ENCODE measurements at regions not wholly inside any gene's neighbourhood (a gene's known extent, or its start where the extent isn't known, plus 50 kb on each side); places are given as distances from the start of the nearest gene placed in this dataset.

GRCh38 chr16:82470016-82470415 lies 156.8 kb upstream of the CDH13 start:
- ATAC-seq (ENCODE audit: low read depth in 2 of 2) (no peak), DNase-seq (no peak)
- Mint-ChIP-seq H3K27ac (no peak overlapping the region), H3K36me3 (peaks cover 0 to 9% of the 10 kb centered on the region in 2 donors), H3K9me3 (peaks cover 6 to 17% (median 10%) of the 10 kb centered on the region in 7 donors), H3K4me3 (no peak overlapping the region), H3K4me1 (no peaks in the 10 kb centered on the region), H3K27me3 (peaks cover 8 to 19% (median 18%) of the 10 kb centered on the region in 3 donors)

DNA sequence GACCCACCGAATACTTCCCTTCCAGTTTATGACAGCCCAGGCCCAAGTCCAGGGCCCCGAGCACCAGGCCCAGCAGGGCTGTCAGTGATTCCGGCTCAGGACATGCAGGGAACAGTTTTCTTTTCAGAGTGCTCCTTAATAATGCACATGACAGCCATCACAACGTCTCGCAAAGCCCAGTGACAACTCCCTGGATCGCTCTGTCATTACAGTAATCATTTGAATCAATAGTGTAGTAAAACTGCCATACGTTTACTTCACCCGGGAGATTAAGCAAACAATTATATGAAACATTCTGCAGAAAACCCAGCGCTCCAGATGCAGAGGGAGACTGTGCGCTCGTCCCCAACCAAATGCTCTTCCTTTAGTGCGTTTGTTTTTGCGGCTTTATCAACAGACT lies 162.6 kb upstream of the CDH13 start:
- DNase-seq, result no peak
- Mint-ChIP-seq H3K4me3 (no peak overlapping the region), H3K27me3 (peaks cover 4 to 21% (median 10%) of the 10 kb centered on the region in 3 donors), H3K9me3 (peaks cover 0 to 8% (median 2%) of the 10 kb centered on the region in 7 donors), H3K4me1 (no peaks in the 10 kb centered on the region), H3K27ac (no peak overlapping the region), H3K36me3 (no peaks in the 10 kb centered on the region)
- no peak for ATAC-seq (ENCODE audit: low read depth in 2 of 2)

GRCh38 chr16:82460766-82461165 lies 166.0 kb upstream of the CDH13 start:
- no peak for DNase-seq
- H3K4me3 Mint-ChIP-seq, result no peak overlapping the region

DNA sequence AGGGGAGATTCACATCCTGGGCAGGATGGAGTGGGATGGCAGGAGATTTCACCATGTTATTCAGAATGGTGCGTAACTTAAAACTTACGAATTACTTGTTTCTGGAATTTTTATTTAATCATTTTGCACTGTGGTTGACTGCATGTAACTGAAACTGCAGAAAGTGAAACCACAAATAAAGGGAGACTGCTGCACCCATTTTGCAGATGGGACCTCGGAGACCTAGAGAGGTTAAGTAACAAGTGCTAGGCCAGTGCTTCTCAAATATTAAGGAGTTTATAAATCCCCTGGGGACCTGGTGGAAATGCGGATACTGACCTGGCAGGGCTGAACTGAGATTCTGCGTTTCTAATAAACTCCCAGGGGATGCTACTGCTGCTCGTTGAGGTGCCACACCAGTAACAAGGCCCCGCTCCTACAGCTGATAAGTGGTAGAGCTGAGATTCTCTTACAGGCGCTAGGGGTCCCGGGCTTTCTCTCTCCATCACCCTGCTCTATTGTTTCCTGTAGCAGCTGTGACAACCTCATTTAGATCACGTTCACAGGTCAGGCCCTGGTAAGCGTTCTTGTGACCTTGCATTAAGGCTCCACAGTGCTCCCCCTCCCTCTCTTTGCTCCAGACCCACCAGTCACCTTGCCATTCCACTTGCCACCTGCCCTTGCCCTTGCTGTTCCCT lies 167.1 kb upstream of the CDH13 start:
- no peaks in the 10 kb centered on the region for H3K4me1 Mint-ChIP-seq
- peaks cover 0 to under 1% (median 0%) of the 10 kb centered on the region in 7 donors for H3K9me3 Mint-ChIP-seq
- DNase-seq (no peak), ATAC-seq (ENCODE audit: low read depth in 2 of 2) (no peak)
- H3K4me3 Mint-ChIP-seq, result no peak overlapping the region
- no peaks in the 10 kb centered on the region for H3K36me3 Mint-ChIP-seq
- no peak overlapping the region for H3K27ac Mint-ChIP-seq
- peaks cover 12 to 21% (median 19%) of the 10 kb centered on the region in 3 donors for H3K27me3 Mint-ChIP-seq

More at GRCh38 chr16:82460766-82461165, 166.0 kb upstream of the CDH13 start:
- no peak for ATAC-seq (ENCODE audit: low read depth in 2 of 2)
- Mint-ChIP-seq H3K4me1 (no peaks in the 10 kb centered on the region), H3K27me3 (peaks cover 19 to 21% (median 21%) of the 10 kb centered on the region in 3 donors), H3K9me3 (peaks cover 0 to 4% (median 0%) of the 10 kb centered on the region in 7 donors), H3K36me3 (no peaks in the 10 kb centered on the region), H3K27ac (no peak overlapping the region)

GRCh38 chr16:82456683-82457082 lies 170.1 kb upstream of the CDH13 start:
- Mint-ChIP-seq H3K4me1 (no peaks in the 10 kb centered on the region), H3K27me3 (peaks cover 0 to 21% (median 14%) of the 10 kb centered on the region in 3 donors), H3K9me3 (peaks cover 0 to 1% (median 0%) of the 10 kb centered on the region in 7 donors), H3K27ac (no peak overlapping the region), H3K4me3 (no peak overlapping the region), H3K36me3 (no peaks in the 10 kb centered on the region)
- no peak for ATAC-seq (ENCODE audit: low read depth in 2 of 2)
- DNase-seq, result no peak

DNA sequence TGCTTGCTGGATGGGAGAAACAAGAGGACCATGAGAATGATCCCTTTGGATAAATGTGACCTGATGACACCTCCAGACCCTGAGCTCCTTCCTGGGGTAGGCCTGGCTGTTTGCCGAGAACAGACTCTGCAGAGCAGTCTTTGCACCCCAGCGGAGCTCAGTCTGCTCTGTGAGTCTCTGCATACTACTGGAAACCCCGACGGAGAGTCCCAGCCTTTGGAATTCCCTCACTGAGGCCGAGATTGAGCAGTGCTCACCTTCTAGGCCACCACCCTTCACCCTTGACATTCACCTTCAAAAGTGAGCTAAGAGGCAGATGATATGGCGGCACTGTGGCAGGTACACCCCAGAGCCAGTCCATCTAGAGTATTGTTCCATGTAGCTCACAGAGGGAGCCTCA lies 172.2 kb upstream of the CDH13 start:
- Mint-ChIP-seq H3K9me3 (peaks cover 0 to 8% (median 0%) of the 10 kb centered on the region in 7 donors), H3K27ac (no peak overlapping the region), H3K36me3 (no peaks in the 10 kb centered on the region), H3K4me1 (no peaks in the 10 kb centered on the region), H3K4me3 (no peak overlapping the region), H3K27me3 (peaks cover 0 to 17% (median 8%) of the 10 kb centered on the region in 3 donors)
- DNase-seq, result no peak
- ATAC-seq (ENCODE audit: low read depth in 2 of 2), result no peak

- ATAC-seq (ENCODE audit: low read depth in 2 of 2) (no peak), DNase-seq (no peak)
- Mint-ChIP-seq H3K9me3 (peaks cover 0 to 9% (median 0%) of the 10 kb centered on the region in 7 donors), H3K4me1 (no peaks in the 10 kb centered on the region), H3K36me3 (no peaks in the 10 kb centered on the region), H3K27ac (no peak overlapping the region), H3K4me3 (no peak overlapping the region), H3K27me3 (peaks cover 0 to 17% (median 8%) of the 10 kb centered on the region in 3 donors)
These were observed 172.6 kb upstream of the CDH13 start for GRCh38 chr16:82454152-82454551.

GRCh38 chr16:82452004-82452756 lies 174.6 kb upstream of the CDH13 start:
- H3K4me1 Mint-ChIP-seq, result no peaks in the 10 kb centered on the region
- no peak overlapping the region for H3K4me3 Mint-ChIP-seq
- H3K9me3 Mint-ChIP-seq, result peaks cover 0 to 9% (median 2%) of the 10 kb centered on the region in 7 donors
- ATAC-seq (ENCODE audit: low read depth in 2 of 2), result no peak
- no peak for DNase-seq
- H3K36me3 Mint-ChIP-seq, result no peaks in the 10 kb centered on the region
- H3K27me3 Mint-ChIP-seq, result peaks cover 0 to 14% (median 4%) of the 10 kb centered on the region in 3 donors
- peak overlapping the region in 1 of 6 donors; percentile 43 for H3K27ac Mint-ChIP-seq

- H3K9me3 Mint-ChIP-seq, result peaks cover 0 to 9% (median 2%) of the 10 kb centered on the region in 7 donors
- H3K27ac Mint-ChIP-seq, result no peak overlapping the region
- H3K4me3 Mint-ChIP-seq, result no peak overlapping the region
These were observed 175.3 kb upstream of the CDH13 start for GRCh38 chr16:82451449-82451848.

GRCh38 chr16:82440336-82440735 lies 186.4 kb upstream of the CDH13 start:
- ATAC-seq (ENCODE audit: low read depth in 2 of 2), result no peak
- Mint-ChIP-seq H3K9me3 (no peaks in the 10 kb centered on the region), H3K27ac (no peak overlapping the region), H3K27me3 (peaks cover 17 to 48% (median 29%) of the 10 kb centered on the region in 3 donors), H3K4me1 (no peaks in the 10 kb centered on the region), H3K4me3 (no peak overlapping the region), H3K36me3 (no peaks in the 10 kb centered on the region)
- DNase-seq, result no peak

More at GRCh38 chr16:82451449-82451848, 175.3 kb upstream of the CDH13 start:
- DNase-seq (no peak), ATAC-seq (ENCODE audit: low read depth in 2 of 2) (no peak)
- H3K4me1 Mint-ChIP-seq, result no peaks in the 10 kb centered on the region
- no peaks in the 10 kb centered on the region for H3K36me3 Mint-ChIP-seq
- H3K27me3 Mint-ChIP-seq, result peaks cover 0 to 8% (median under 1%) of the 10 kb centered on the region in 3 donors

DNA sequence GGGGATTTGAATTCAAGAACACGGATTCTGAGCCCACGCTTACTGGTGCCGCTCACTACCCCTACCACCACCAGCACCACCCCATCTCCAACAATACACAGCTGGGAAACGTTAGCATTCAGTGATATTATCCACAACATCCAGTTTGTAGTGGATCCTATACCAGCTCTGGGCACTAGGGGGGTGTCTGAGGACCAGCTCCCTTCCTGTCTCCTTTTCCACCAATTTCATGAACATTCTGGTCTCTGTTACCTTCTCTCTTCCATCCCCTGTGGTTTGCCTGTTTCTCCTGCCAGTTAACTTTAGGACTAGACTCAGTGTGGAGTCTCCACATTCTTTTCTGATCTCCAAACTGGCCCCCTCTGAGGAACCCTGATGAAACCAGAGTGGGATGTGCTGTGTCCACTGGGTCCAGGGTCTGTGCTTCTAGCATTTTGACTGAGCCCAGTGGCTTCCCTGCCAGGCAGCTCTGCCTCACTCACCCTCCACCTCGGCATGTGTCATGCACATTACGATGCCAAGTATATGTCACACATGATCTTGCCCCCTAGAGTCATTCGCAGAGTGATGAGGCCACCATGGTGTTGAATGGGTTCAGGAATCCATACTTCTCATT lies 187.0 kb upstream of the CDH13 start:
- DNase-seq (no peak), ATAC-seq (ENCODE audit: low read depth in 2 of 2) (no peak)
- H3K4me3 Mint-ChIP-seq, result no peak overlapping the region
- no peaks in the 10 kb centered on the region for H3K9me3 Mint-ChIP-seq
- no peak overlapping the region for H3K27ac Mint-ChIP-seq
- peaks cover 17 to 45% (median 29%) of the 10 kb centered on the region in 3 donors for H3K27me3 Mint-ChIP-seq
- no peaks in the 10 kb centered on the region for H3K4me1 Mint-ChIP-seq
- no peaks in the 10 kb centered on the region for H3K36me3 Mint-ChIP-seq

- Mint-ChIP-seq H3K27ac (no peak overlapping the region), H3K9me3 (no peaks in the 10 kb centered on the region), H3K4me3 (no peak overlapping the region), H3K4me1 (no peaks in the 10 kb centered on the region), H3K27me3 (peaks cover 5 to 14% (median 14%) of the 10 kb centered on the region in 3 donors), H3K36me3 (no peaks in the 10 kb centered on the region)
- ATAC-seq (ENCODE audit: low read depth in 2 of 2) (no peak), DNase-seq (no peak)
These were observed 193.7 kb upstream of the CDH13 start for GRCh38 chr16:82433042-82433441.

DNA sequence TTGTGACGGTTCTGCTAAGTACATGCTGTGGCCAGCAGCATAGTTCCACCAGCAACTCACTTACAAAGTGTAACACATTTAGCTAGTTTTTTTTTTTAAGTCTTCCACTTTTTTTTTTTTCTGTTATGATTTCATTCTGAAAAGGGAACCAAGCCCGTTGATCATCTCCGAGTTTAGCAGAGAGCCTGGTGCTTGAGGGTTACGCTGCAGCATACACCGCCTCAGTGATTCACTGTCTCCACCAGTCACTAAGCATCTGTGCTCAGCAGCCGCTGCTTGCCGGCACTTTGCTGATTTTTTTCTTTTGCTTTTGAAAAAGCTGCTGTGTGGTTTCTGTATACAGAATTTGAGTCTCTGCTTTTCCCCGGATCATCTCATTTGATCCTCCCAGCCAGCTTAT lies 194.5 kb upstream of the CDH13 start:
- Mint-ChIP-seq H3K36me3 (no peaks in the 10 kb centered on the region), H3K4me3 (no peak overlapping the region), H3K27me3 (peaks cover 5 to 14% (median 14%) of the 10 kb centered on the region in 3 donors), H3K4me1 (no peaks in the 10 kb centered on the region), H3K9me3 (no peaks in the 10 kb centered on the region), H3K27ac (no peak overlapping the region)
- DNase-seq, result no peak
- no peak for ATAC-seq (ENCODE audit: low read depth in 2 of 2)
